Breast epithelium (tissue), 4 donors: ENCODE measurements at regions not wholly inside any gene's neighbourhood (a gene's known extent, or its start where the extent isn't known, plus 50 kb on each side); places are given as distances from the start of the nearest gene placed in this dataset.

Source experiments
- DNase-seq, 2 donors: peaks; one replicate each; pipeline ENCODE4 v3.0.0-alpha.2; 2019; ENCODE audit warnings: low spot score in 2 of 2
- H3K27ac ChIP-seq, 2 donors: fragments of 200-600 bp; sonication (generic) in 1 of 2; one replicate each; pipeline ENCODE4 v1.5.1; 2016 to 2019; ENCODE audit warnings: mild to moderate bottlenecking in 1 of 2
- H3K27me3 ChIP-seq, 2 donors: fragments of 200-600 bp; sonication (generic) in 1 of 2; one replicate each; pipeline versions ENCODE4 v1.5.1 to v1.6.0; 2017 to 2019; ENCODE audit warnings: control low read depth in 1 of 2, mild to moderate bottlenecking in 1 of 2
- H3K36me3 ChIP-seq: fragments of 200-600 bp; one replicate; pipeline ENCODE4 v1.5.1; 2019
- H3K4me1 ChIP-seq, 2 donors: fragments of 200-600 bp; sonication (generic); one replicate each; pipeline ENCODE4 v1.5.1; 2016 to 2019; ENCODE audit warnings: control low read depth in 1 of 2
- H3K4me3 ChIP-seq, 3 donors: fragments of 200-600 bp; sonication (generic); 1 replicate in 2 of 3; 2 replicates in 1 of 3; pipeline ENCODE4 v1.5.1; 2016 to 2019; ENCODE audit warnings: mild to moderate bottlenecking in 3 of 3, moderate library complexity in 2 of 3
- H3K9me3 ChIP-seq, 2 donors: fragments of 200-600 bp; sonication (generic) in 1 of 2; one replicate each; pipeline ENCODE4 v1.5.1; 2016 to 2019; ENCODE audit warnings: control low read depth in 1 of 2
- POLR2A ChIP-seq: fragments of 450-650 bp; IDR thresholded peaks from one replicate; pipeline ENCODE4 v1.6.1; 2016; ENCODE audit warnings: antibody characterized with exemption, mild to moderate bottlenecking, moderate library complexity
- POLR2AphosphoS5 ChIP-seq, 3 donors: sonication (generic); formaldehyde crosslinking; IDR thresholded peaks; one replicate each; pipeline ENCODE4 v1.6.1; 2017; ENCODE audit warnings: antibody characterized with exemption in 3 of 3
- intact Hi-C: fragments of 100-400 bp; cut with DNase I; formaldehyde crosslinking; loops from one replicate; pipeline ENCODE4 v1.15.1; 2023; ENCODE audit warnings: low total_unique reads
- TF ChIP-seq, protein P1 (sequence below), 3 donors: fragments of 450-650 bp; IDR thresholded peaks; one replicate each; pipeline ENCODE4 v1.5.1; 2016 to 2017; ENCODE audit warnings: antibody characterized with exemption in 3 of 3, mild to moderate bottlenecking in 3 of 3, moderate library complexity in 3 of 3

DNA sequence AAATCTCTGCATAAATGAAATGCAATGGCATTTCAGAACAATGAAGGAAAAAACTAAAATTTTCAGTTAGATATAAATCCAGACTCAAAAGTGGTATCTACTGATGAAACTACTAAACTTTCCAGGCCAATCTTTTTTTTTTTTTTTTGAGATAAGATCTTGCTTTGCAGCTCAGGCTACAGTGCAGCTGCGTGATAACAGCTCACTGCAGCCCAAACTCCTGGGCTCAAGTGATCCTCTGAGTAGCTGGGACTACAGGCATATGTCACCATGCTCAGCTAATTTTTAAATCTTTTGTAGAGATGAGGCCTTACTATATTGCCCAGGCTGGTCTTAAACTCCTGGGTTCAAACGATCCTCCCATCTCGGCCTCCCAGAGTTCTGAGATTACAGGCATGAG is 1228.2 kb upstream of the ADGRL3 start:
- intact Hi-C loops, result no loop called here

GRCh38 chr4:59973492-59973891 is 1226.6 kb upstream of the ADGRL3 start:
- H3K4me1 ChIP-seq, result no peaks in the 10 kb centered on the region
- no peak overlapping the region for H3K4me3 ChIP-seq
- H3K27me3 ChIP-seq, result no peaks in the 10 kb centered on the region
- no peak for DNase-seq
- H3K27ac ChIP-seq, result no peak overlapping the region
- H3K36me3 ChIP-seq, result no peaks in the 10 kb centered on the region
- intact Hi-C loops, result no loop called here
- TF ChIP-seq, protein P1, sequence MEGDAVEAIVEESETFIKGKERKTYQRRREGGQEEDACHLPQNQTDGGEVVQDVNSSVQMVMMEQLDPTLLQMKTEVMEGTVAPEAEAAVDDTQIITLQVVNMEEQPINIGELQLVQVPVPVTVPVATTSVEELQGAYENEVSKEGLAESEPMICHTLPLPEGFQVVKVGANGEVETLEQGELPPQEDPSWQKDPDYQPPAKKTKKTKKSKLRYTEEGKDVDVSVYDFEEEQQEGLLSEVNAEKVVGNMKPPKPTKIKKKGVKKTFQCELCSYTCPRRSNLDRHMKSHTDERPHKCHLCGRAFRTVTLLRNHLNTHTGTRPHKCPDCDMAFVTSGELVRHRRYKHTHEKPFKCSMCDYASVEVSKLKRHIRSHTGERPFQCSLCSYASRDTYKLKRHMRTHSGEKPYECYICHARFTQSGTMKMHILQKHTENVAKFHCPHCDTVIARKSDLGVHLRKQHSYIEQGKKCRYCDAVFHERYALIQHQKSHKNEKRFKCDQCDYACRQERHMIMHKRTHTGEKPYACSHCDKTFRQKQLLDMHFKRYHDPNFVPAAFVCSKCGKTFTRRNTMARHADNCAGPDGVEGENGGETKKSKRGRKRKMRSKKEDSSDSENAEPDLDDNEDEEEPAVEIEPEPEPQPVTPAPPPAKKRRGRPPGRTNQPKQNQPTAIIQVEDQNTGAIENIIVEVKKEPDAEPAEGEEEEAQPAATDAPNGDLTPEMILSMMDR (IDR thresholded peaks at IDR 0.05), result no peak
- H3K9me3 ChIP-seq, result no peaks in the 10 kb centered on the region

More for the DNA sequence above, 1228.2 kb upstream of the ADGRL3 start:
- no peaks in the 10 kb centered on the region for H3K4me1 ChIP-seq
- TF ChIP-seq POLR2AphosphoS5 (IDR thresholded peaks at IDR 0.05) (no peak), POLR2A (no peak)
- TF ChIP-seq, protein P1 (IDR thresholded peaks at IDR 0.05), result no peak
- H3K36me3 ChIP-seq, result no peaks in the 10 kb centered on the region
- no peak overlapping the region for H3K27ac ChIP-seq
- no peak overlapping the region for H3K4me3 ChIP-seq
- no peak for DNase-seq
- no peaks in the 10 kb centered on the region for H3K9me3 ChIP-seq
- no peaks in the 10 kb centered on the region for H3K27me3 ChIP-seq

DNA sequence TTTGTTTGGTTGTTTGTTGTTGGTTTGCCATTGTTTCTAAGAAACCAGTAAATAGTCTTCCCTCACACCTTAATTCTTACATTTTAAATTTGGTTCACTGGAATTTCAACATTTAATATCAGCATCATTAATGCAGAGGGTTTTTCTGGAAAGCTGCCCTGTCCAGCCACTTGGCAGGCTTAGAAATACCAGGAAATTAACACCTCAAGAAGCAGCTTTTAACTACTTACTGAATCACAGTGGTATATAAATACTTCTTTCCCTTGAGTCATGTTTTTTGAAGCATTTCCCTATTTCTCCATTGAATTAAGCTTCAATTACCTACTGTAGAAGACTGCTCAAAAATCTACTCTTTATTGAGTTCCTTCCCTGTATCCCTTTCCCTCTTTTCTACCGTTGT is 1221.1 kb upstream of the ADGRL3 start:
- H3K27ac ChIP-seq, result no peak overlapping the region
- H3K4me1 ChIP-seq, result no peaks in the 10 kb centered on the region
- intact Hi-C loops, result no loop called here
- H3K9me3 ChIP-seq, result no peaks in the 10 kb centered on the region
- no peak overlapping the region for H3K4me3 ChIP-seq
- H3K36me3 ChIP-seq, result no peaks in the 10 kb centered on the region
- no peak for DNase-seq
- no peaks in the 10 kb centered on the region for H3K27me3 ChIP-seq
- TF ChIP-seq POLR2A (no peak), POLR2AphosphoS5 (IDR thresholded peaks at IDR 0.05) (no peak)
- TF ChIP-seq, protein P1 (IDR thresholded peaks at IDR 0.05), result no peak

- H3K36me3 ChIP-seq, result no peaks in the 10 kb centered on the region
- TF ChIP-seq POLR2AphosphoS5 (IDR thresholded peaks at IDR 0.05) (no peak), POLR2A (no peak)
- TF ChIP-seq, protein P1 (IDR thresholded peaks at IDR 0.05), result no peak
- no peaks in the 10 kb centered on the region for H3K4me1 ChIP-seq
- H3K4me3 ChIP-seq, result no peak overlapping the region
- intact Hi-C loops, result no loop called here
- H3K27me3 ChIP-seq, result no peaks in the 10 kb centered on the region
- H3K27ac ChIP-seq, result no peak overlapping the region
- no peak for DNase-seq
- H3K9me3 ChIP-seq, result no peaks in the 10 kb centered on the region
Measured at GRCh38 chr4:59983852-59984251, 1216.3 kb upstream of the ADGRL3 start.

GRCh38 chr4:59987289-59987688 is 1212.8 kb upstream of the ADGRL3 start:
- intact Hi-C loops, result no loop called here
- no peaks in the 10 kb centered on the region for H3K36me3 ChIP-seq
- no peaks in the 10 kb centered on the region for H3K4me1 ChIP-seq
- no peak overlapping the region for H3K4me3 ChIP-seq
- H3K27ac ChIP-seq, result no peak overlapping the region
- H3K9me3 ChIP-seq, result no peaks in the 10 kb centered on the region
- DNase-seq, result no peak
- TF ChIP-seq POLR2AphosphoS5 (IDR thresholded peaks at IDR 0.05) (no peak), POLR2A (no peak)
- TF ChIP-seq, protein P1 (IDR thresholded peaks at IDR 0.05), result no peak
- no peaks in the 10 kb centered on the region for H3K27me3 ChIP-seq
